ENCODE measurements at regions not wholly inside any gene's neighbourhood (a gene's known extent, or its start where the extent isn't known, plus 50 kb on each side); places are given as distances from the start of the nearest gene placed in this dataset.

- Histone ChIP-seq H3K56ac (ENCODE audit: insufficient read length, low read depth, low read length) (no peak overlapping the region), H2BK15ac (ENCODE audit: low read depth, low read length) (no peak overlapping the region), H3K9me3 (ENCODE audit: control insufficient read depth, low read depth, low read length) (no peaks in the 10 kb centered on the region), H2BK120ac (ENCODE audit: low read depth, low read length, poor library complexity, severe bottlenecking) (no peak overlapping the region), H3K79me1 (ENCODE audit: insufficient read depth, low read depth, low read length, poor library complexity, severe bottlenecking) (no peaks in the 10 kb centered on the region), H3K27me3 (ENCODE audit: insufficient read depth, low read length) (no peaks in the 10 kb centered on the region), H2BK12ac (ENCODE audit: insufficient read length, low read depth, low read length) (no peak overlapping the region), H3K23me2 (ENCODE audit: insufficient read length, low read depth, low read length, poor library complexity, severe bottlenecking) (no peaks in the 10 kb centered on the region), H3K27ac (ENCODE audit: insufficient read length, low read depth, low read length) (no peak overlapping the region), H2BK20ac (ENCODE audit: low read depth, low read length, poor library complexity, severe bottlenecking) (no peak overlapping the region), H4K91ac (ENCODE audit: insufficient read length, low read depth, low read length) (no peak overlapping the region), H3K9ac (ENCODE audit: extremely low read depth, insufficient read length, low read length) (no peak overlapping the region), H3K4me2 (ENCODE audit: insufficient read depth, insufficient read length, low read length) (no peak overlapping the region), H3K23ac (ENCODE audit: insufficient read length, low read depth, low read length) (no peak overlapping the region), H3K4me1 (ENCODE audit: insufficient read depth, low read length) (no peaks in the 10 kb centered on the region), H4K20me1 (ENCODE audit: control insufficient read depth, insufficient read depth, insufficient read length) (no peaks in the 10 kb centered on the region), H3K14ac (ENCODE audit: insufficient read depth, low read length) (no peak overlapping the region), H3T11ph (ENCODE audit: low read length) (no peak overlapping the region), H4K5ac (ENCODE audit: insufficient read length, low read depth, low read length) (no peak overlapping the region), H4K8ac (replicated peaks; ENCODE audit: insufficient read length, low read depth, low read length) (no peak overlapping the region), H2AK5ac (ENCODE audit: insufficient read length, low read length) (no peak overlapping the region), H3K4ac (ENCODE audit: low read depth, low read length) (no peak overlapping the region), H2AFZ (ENCODE audit: low read length) (no peak overlapping the region), H3K79me2 (ENCODE audit: insufficient read depth, low read length) (no peaks in the 10 kb centered on the region), H2BK5ac (ENCODE audit: insufficient read length, low read length) (no peak overlapping the region), H3K18ac (ENCODE audit: insufficient read length, low read depth, low read length) (no peak overlapping the region)
- Mint-ChIP-seq H3K4me1 (peaks cover 0 to 8% of the 10 kb centered on the region in 2 experiments), H3K36me3 (ENCODE audit: insufficient read depth in 1 of 3, low read depth in 3 of 3) (peaks cover 0 to 12% (median 3%) of the 10 kb centered on the region in 3 experiments; a peak in 2 of 7 replicates), H3K4me3 (no peak overlapping the region), H3K27ac (no peak overlapping the region), H3K9me3 (peaks cover 3 to 6% of the 10 kb centered on the region in 2 experiments; a peak in 3 of 5 replicates), H3K27me3 (ENCODE audit: low read depth) (no peaks in the 10 kb centered on the region)
- no peak for DNase-seq
- WGBS (ENCODE audit: extremely low coverage, insufficient read length, low lambda C conversion rate) = no CpG with 5 or more reads among the region's 2 CpGs
- no peak for TF ChIP-seq CTCF (conservative IDR thresholded peaks at IDR 0.05)
These were observed 194.3 kb upstream of the S1PR3 start for GRCh38 chr9:88796947-88797346.

All from H9 (cell line).